NCI-H146 treated with DMSO at 0.1 percent for 48 hours (cell line): ENCODE measurements at regions not wholly inside any gene's neighbourhood (a gene's known extent, or its start where the extent isn't known, plus 50 kb on each side); places are given as distances from the start of the nearest gene placed in this dataset.

Source experiments
- DNase-seq: peaks from one replicate; lab custom pipeline; 2025; ENCODE audit not compliant: unreplicated experiment; lab: John Stamatoyannopoulos, UW

DNA sequence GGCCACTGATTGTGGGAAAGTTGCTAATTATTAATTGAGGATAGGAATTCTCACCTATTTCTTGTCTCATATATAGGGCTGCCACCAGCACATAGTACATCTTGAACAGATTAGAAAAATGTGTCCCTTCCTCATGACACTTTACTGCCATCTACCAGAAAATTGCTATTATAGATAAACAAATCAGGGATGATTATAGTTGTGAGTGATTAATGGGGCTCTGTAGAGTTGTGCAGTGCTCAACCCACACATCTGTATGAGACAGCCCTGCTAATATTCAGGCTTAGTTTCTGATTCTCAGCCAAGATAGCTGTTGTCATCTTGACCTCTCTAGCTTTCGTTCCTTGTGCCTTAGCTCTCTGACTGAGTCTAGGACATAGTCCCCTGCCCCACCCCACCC is 373.3 kb downstream of the TLE4 start:
- DNase-seq = no peak

DNA sequence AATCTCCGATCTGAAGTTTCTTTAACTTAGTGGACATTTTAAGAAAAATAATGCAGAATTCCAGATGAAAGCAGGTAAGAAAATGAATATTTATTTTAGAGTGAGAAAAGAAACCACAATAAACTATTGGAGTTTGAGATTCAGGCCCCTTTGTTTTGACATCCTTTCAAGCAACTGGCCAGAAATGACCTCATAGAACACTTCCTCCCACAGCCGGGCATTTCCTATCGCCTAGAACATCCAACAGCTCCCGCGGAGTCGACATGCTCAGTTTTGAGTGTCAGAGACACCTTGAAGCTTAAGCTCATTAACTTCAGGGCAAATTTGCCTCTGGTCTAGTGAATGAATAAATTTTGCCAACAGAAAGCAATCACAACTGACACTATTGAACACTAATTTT is 369.2 kb downstream of the TLE4 start:
- no peak for DNase-seq

DNA sequence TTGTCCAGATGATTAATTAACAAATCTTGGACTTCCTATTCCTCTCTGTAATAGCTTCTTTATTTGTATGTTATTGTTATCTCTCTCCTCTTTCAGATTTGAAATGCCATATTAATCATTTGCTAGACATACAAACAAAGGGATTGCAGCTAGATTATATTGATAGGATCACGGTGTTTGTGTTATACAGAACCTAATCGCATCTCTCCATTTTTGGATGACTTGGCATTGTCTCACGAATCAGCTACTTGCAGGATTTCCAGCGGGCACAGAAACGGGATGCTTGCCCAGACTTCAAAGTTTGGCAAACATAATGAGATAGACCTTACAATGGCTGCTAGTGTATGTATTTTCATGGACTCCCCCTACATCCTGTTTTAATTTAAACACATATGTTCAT is 368.1 kb downstream of the TLE4 start:
- DNase-seq = no peak

GRCh38 chr9:79936336-79936735 is 364.6 kb downstream of the TLE4 start:
- DNase-seq = no peak

GRCh38 chr9:79929285-79929684 is 357.5 kb downstream of the TLE4 start:
- DNase-seq = no peak

GRCh38 chr9:79928661-79929223 is 357.0 kb downstream of the TLE4 start:
- DNase-seq = no peak

DNA sequence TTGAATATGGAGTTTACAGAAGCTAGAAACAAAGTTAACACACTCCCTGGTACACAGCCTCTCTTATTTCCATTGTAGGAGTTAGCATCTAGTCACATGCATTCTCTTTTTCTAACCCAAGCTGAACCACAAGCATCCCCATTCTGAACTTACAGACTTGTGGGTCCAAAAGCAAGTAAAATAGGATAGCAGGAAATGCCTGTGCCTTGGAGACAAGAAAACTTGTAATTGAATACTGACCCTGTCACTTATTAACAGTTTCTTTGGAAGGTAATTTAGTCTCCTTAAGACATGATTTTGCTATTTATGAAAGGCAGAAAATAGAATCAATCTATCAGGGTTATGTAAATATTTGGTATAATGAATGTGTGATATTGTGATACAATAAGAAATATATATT is 353.6 kb downstream of the TLE4 start:
- no peak for DNase-seq

GRCh38 chr9:79924836-79925235 is 353.1 kb downstream of the TLE4 start:
- no peak for DNase-seq

DNA sequence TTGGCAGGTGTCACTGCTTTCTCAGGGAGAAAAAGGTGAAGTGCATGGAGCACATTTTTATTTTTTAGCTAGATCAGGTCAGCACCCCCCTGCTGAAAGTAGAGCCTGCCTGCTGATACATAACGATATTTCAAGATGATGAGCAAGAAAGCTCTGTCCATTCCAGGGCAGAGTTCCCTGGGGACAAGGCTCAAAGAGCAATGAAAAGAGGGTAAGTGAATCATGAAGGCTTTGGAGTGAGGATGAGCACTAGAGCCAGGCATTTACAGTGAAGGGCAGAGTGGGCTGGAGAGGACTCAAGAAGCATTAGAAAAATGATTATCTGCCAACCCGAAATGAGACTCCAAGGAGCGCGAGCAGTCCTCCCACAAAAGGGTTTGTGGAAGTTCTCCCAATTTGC is 345.7 kb downstream of the TLE4 start:
- no peak for DNase-seq

- DNase-seq = no peak
Measured at GRCh38 chr9:79913867-79914266, 342.1 kb downstream of the TLE4 start.

- DNase-seq = no peak
Measured at GRCh38 chr9:79912318-79913070, 340.7 kb downstream of the TLE4 start.

GRCh38 chr9:79911724-79912123 is 340.0 kb downstream of the TLE4 start:
- DNase-seq = no peak

DNA sequence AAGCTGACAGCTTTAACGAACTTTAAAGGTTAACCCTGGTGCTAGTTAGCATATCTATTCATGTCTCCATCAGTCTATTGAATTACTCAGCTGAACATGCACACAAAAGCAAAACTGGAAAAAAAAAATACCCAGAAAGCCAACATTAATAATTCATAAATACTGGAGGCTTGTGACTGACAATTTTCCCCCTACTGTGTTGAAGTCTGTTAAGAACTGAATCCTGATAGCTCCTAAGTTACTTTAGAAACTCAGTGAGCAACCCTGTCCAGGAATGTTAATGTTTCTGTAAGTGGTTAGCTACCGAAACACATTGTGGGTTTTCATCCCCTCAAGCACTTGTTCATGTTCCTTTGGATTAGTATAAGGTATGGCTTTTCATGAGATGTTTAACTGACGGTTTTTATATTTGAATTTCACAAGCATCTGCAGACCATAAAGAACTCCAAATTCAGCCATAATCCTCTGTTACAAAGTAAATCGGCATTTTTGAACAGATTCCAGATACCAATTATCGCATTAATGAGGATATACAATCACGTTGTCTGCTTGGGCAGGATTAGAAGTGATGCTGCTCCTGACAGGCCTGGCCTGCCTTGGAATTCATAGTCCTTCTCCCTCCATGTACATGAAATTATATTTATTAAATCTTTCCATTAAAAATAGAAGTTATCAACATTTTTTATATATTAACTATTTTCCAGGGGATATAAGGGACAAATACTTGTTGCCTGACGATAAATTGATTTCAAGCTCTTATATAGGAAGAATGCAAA is 331.2 kb downstream of the TLE4 start:
- no peak for DNase-seq

- no peak for DNase-seq
Measured at GRCh38 chr9:79900754-79901153, 329.0 kb downstream of the TLE4 start.

- no peak for DNase-seq
Measured at GRCh38 chr9:79896390-79896980, 324.7 kb downstream of the TLE4 start.

GRCh38 chr9:79895232-79895631 is 323.5 kb downstream of the TLE4 start:
- no peak for DNase-seq

GRCh38 chr9:79889369-79889768 is 317.6 kb downstream of the TLE4 start:
- DNase-seq = no peak

DNA sequence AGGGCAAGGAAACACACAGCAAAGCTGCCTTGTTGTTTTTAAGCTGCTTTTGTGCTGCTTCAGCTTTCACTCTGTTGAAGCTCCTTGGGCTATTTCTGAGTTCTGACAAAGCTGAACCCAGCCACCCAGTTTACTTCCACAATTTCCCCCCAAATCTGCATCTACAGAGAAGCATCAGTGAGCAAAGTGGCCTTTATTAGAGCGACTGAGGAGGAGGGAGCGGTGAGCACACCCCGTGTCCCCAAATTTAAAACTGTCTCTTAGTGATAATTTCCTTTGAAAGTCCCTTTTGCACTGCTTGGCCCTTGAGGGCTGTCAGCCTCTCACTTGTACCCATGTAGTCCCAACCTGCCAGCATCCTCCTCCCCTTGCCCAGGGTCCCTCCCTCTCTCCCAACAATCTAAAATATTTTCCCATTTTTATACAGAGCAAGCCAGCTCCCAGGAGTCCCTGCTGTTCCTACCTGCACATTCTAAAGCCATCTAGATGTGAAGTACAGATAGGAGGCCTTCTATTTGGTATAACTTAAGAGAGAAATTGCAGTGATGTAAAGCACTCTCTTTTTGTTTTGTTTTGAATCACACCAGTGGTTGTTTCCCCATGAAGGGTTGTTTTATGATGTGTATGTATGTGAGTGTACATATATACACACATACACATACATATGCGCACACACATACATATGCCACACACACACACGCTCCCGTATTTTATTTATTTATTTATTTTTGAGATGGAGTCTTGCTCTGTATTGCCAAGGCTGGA is 313.5 kb downstream of the TLE4 start:
- no peak for DNase-seq

DNA sequence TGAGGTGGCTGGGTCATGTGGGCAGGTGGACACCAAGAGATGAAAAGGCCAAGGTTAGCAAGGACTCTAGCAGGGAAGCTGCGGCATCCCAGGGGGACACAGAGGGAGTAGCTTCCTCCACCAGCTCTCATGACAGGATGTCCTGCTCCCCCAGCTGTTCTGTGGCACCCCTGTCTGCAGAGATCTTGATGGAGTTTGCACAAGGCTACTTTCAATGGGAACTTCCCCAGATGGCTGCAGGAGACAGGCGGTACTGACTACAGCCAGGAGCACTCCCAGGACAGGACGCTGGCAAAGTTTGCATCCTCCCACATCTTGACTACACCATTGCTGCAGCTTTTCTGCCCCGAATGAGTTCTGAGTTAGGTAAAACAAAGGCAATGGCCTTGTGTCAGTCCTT is 312.8 kb downstream of the TLE4 start:
- no peak for DNase-seq

DNA sequence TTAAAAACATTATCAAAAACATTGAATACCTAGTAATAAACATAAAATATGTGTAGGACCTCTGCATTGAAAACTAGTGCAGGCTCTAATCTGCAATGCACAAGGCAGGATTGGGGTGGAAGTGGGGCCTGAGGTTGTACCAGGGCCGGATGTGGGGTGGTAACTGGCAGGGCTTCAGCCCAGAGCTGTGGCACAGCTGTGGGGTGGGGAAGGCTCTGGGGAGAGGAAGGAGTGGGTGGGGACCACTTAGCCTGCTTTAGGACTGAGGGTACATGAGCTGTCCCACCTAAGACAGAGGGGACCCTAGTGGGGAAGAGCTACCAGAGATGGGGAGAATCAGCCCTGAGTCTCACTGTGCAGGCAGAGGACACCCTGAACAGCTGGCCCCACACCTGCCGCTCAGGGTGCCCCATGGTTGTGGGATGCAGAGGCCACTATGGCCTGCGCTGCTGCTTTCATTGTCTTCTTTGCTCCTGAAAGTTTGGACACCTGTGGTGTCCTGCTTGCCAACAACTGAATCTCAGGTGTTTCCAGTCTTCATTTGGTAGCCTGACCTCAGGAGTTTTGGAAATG is 311.4 kb downstream of the TLE4 start:
- no peak for DNase-seq

GRCh38 chr9:79880626-79881025 is 308.9 kb downstream of the TLE4 start:
- DNase-seq = no peak
